ENCODE measurements at regions not wholly inside any gene's neighbourhood (a gene's known extent, or its start where the extent isn't known, plus 50 kb on each side); places are given as distances from the start of the nearest gene placed in this dataset.

DNA sequence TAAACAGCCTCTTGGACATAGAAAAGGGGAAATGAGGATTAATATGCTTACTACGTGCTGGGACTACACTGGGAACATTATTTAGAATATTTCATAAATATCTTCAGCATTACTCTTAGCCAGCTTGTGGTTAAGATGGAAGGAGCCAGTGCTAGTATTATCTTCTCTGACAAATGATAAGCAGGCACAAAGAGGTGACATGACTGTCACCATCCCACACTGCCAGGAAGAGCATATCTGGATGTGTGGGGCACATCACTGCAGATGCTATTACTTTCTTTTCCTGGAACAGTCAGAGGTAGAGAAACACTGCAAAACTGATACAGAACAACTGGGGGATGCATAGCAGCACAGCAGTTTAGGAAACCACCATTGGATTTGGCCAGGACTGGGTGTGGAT lies 281.0 kb upstream of the TNC start:
- TF ChIP-seq ARNT (IDR thresholded peaks at IDR 0.05) (no peak), FOXA1 (IDR thresholded peaks at IDR 0.05) (no peak), NFRKB (IDR thresholded peaks at IDR 0.05) (no peak), FOXK2 (IDR thresholded peaks at IDR 0.05) (no peak), LEF1 (IDR thresholded peaks at IDR 0.05; ENCODE audit: borderline replicate concordance) (no peak)

Measured in HEK293T (cell line).